T-cell (primary cell): ENCODE measurements at regions not wholly inside any gene's neighbourhood (a gene's known extent, or its start where the extent isn't known, plus 50 kb on each side); places are given as distances from the start of the nearest gene placed in this dataset.

Experiments
- ATAC-seq, 4 experiments: fragments of 200-7000 bp in 3 of 4; fragments of 150-1000 bp in 1 of 4; cut with Tn5 transposase; replicated peaks in 1 of 4; 1 replicate in 3 of 4; 2 replicates in 1 of 4; pipeline ENCODE4 v1.10.0; 2021; ENCODE audit warnings: moderate library complexity in 3 of 4, mild to moderate bottlenecking in 2 of 4, moderate number of reproducible peaks in 1 of 4
- CTCF ChIA-PET, 2 donors: fragments of 300-600 bp; sonication (Branson Sonifier 250); formaldehyde crosslinking; loops; one replicate each; lab custom pipeline; 2022; ENCODE audit warnings: antibody characterized with exemption in 2 of 2; lab: Charles Lee
- POLR2A ChIA-PET, 2 donors: fragments of 300-600 bp; sonication (Branson Sonifier 250); formaldehyde crosslinking; loops; one replicate each; lab custom pipeline; 2022; ENCODE audit warnings: antibody characterized with exemption in 2 of 2; lab: Charles Lee
- DNase-seq, 35 experiments: peaks; one replicate each; pipeline versions ENCODE4 v3.0.0 to v3.0.0-alpha.2; 2013 to 2023
- H3K27ac ChIP-seq: one replicate; pipeline ENCODE4 v1.5.1; 2013; ENCODE audit warnings: low read length
- H3K27me3 ChIP-seq, 2 experiments: replicated peaks in 1 of 2; 1 replicate in 1 of 2; 2 replicates in 1 of 2; pipeline versions ENCODE4 v1.6.1 to v1.7.0; 2013; ENCODE audit warnings: low read length in 1 of 2, mixed read lengths in 1 of 2; ENCODE audit not compliant: control insufficient read depth in 2 of 2, insufficient read depth in 2 of 2; ENCODE audit errors: extremely low read depth in 1 of 2
- H3K36me3 ChIP-seq, 2 donors: 1 replicate in 1 of 2; 2 replicates in 1 of 2; pipeline versions ENCODE4 v1.6.1 to v1.7.0; 2013; ENCODE audit warnings: low read length in 1 of 2; ENCODE audit not compliant: control insufficient read depth in 2 of 2, insufficient read depth in 1 of 2; ENCODE audit errors: extremely low read depth in 1 of 2
- H3K4me1 ChIP-seq, 2 experiments: 1 replicate in 1 of 2; 2 replicates in 1 of 2; pipeline versions ENCODE4 v1.6.1 to v1.7.0; 2013; ENCODE audit warnings: low read length in 2 of 2, mixed read lengths in 1 of 2; ENCODE audit not compliant: insufficient read depth in 2 of 2, control insufficient read depth in 1 of 2; ENCODE audit errors: extremely low read depth in 1 of 2
- H3K4me3 ChIP-seq, 2 donors: 1 replicate in 1 of 2; 2 replicates in 1 of 2; pipeline versions ENCODE4 v1.5.1 to v1.7.0; 2013; ENCODE audit warnings: mild to moderate bottlenecking in 2 of 2, low read length in 1 of 2, moderate library complexity in 1 of 2; ENCODE audit not compliant: control insufficient read depth in 1 of 2; ENCODE audit errors: extremely low read depth in 1 of 2
- H3K9me3 ChIP-seq: 2 replicates; pipeline ENCODE4 v1.7.0; 2013
- H3K27ac Mint-ChIP-seq, 2 donors: one replicate each; pipeline ENCODE4 v1.8.0; 2020 to 2021; ENCODE audit warnings: mild to moderate bottlenecking in 2 of 2, mixed read lengths in 2 of 2
- H3K27me3 Mint-ChIP-seq, 2 donors: one replicate each; pipeline ENCODE4 v1.8.0; 2021 to 2022; ENCODE audit warnings: mixed read lengths in 2 of 2
- H3K36me3 Mint-ChIP-seq: one replicate; pipeline ENCODE4 v1.8.0; 2021; ENCODE audit warnings: mixed read lengths
- H3K4me1 Mint-ChIP-seq, 3 donors: one replicate each; pipeline ENCODE4 v1.8.0; 2020 to 2022; ENCODE audit warnings: mixed read lengths in 3 of 3, mild to moderate bottlenecking in 1 of 3
- H3K4me3 Mint-ChIP-seq, 3 donors: one replicate each; pipeline ENCODE4 v1.8.0; 2020 to 2022; ENCODE audit warnings: mild to moderate bottlenecking in 3 of 3, mixed read lengths in 3 of 3, moderate library complexity in 3 of 3
- H3K9me3 Mint-ChIP-seq, 3 donors: one replicate each; pipeline ENCODE4 v1.8.0; 2020 to 2022; ENCODE audit warnings: mixed read lengths in 3 of 3
- WGBS: methylation state at CpG from one replicate; pipeline ENCODE4 v1.1.5; 2013; ENCODE audit warnings: missing lambda C conversion rate; ENCODE audit not compliant: insufficient coverage; 5-methylcytosine and 5-hydroxymethylcytosine counted together

- H3K4me1 ChIP-seq, result no peaks in the 10 kb centered on the region
- no peaks in the 10 kb centered on the region for H3K9me3 ChIP-seq
- POLR2A ChIA-PET, result no interaction called here
- Mint-ChIP-seq H3K36me3 (no peaks in the 10 kb centered on the region), H3K27ac (no peak overlapping the region), H3K4me1 (no peaks in the 10 kb centered on the region), H3K27me3 (no peaks in the 10 kb centered on the region), H3K9me3 (peaks cover 0 to 10% (median 0%) of the 10 kb centered on the region in 3 donors), H3K4me3 (no peak overlapping the region)
- no peak overlapping the region for H3K27ac ChIP-seq
- CTCF ChIA-PET, result no interaction called here
- H3K27me3 ChIP-seq, result no peaks in the 10 kb centered on the region
- no CpG with 5 or more reads among the region's 2 CpGs for WGBS
- H3K4me3 ChIP-seq, result no peak overlapping the region
- no peak for ATAC-seq
- H3K36me3 ChIP-seq, result no peaks in the 10 kb centered on the region
- DNase-seq, result no peak
These were observed 278.0 kb upstream of the DSEL start for GRCh38 chr18:67794521-67794920.

GRCh38 chr18:67790527-67790926 is 274.0 kb upstream of the DSEL start:
- Histone ChIP-seq H3K36me3 (no peaks in the 10 kb centered on the region), H3K27me3 (no peaks in the 10 kb centered on the region), H3K9me3 (no peaks in the 10 kb centered on the region), H3K27ac (no peak overlapping the region), H3K4me1 (no peaks in the 10 kb centered on the region), H3K4me3 (no peak overlapping the region)
- H3K4me3 Mint-ChIP-seq, result no peak overlapping the region
- H3K27ac Mint-ChIP-seq, result no peak overlapping the region
- H3K9me3 Mint-ChIP-seq, result peaks cover 0 to 6% (median 3%) of the 10 kb centered on the region in 3 donors
- ATAC-seq (no peak), DNase-seq (no peak)
- no peaks in the 10 kb centered on the region for H3K36me3 Mint-ChIP-seq
- 67% methylated on average over 2 of the region's 3 CpGs for WGBS
- ChIA-PET POLR2A (no interaction called here), CTCF (no interaction called here)
- H3K27me3 Mint-ChIP-seq, result no peaks in the 10 kb centered on the region
- H3K4me1 Mint-ChIP-seq, result no peaks in the 10 kb centered on the region

GRCh38 chr18:67789165-67789545 is 272.6 kb upstream of the DSEL start:
- Histone ChIP-seq H3K4me1 (no peaks in the 10 kb centered on the region), H3K4me3 (no peak overlapping the region), H3K36me3 (no peaks in the 10 kb centered on the region), H3K9me3 (no peaks in the 10 kb centered on the region), H3K27ac (no peak overlapping the region), H3K27me3 (no peaks in the 10 kb centered on the region)
- CTCF ChIA-PET, result interaction anchor here in 1 of 2 donors (0.7 kb wide), 1 partner anchor 190 kb away, joined by 4 read pairs; no protein-coding TSS in a partner anchor
- no peak for ATAC-seq
- H3K27me3 Mint-ChIP-seq, result no peaks in the 10 kb centered on the region
- no peak overlapping the region for H3K4me3 Mint-ChIP-seq
- DNase-seq, result no peak
- no peaks in the 10 kb centered on the region for H3K36me3 Mint-ChIP-seq
- WGBS, result 68% methylated on average over 2 of the region's 9 CpGs
- no peaks in the 10 kb centered on the region for H3K4me1 Mint-ChIP-seq
- peaks cover 0 to 5% (median 3%) of the 10 kb centered on the region in 3 donors for H3K9me3 Mint-ChIP-seq
- POLR2A ChIA-PET, result no interaction called here
- H3K27ac Mint-ChIP-seq, result no peak overlapping the region

GRCh38 chr18:67788310-67789164 is 272.0 kb upstream of the DSEL start:
- no peak overlapping the region for H3K27ac ChIP-seq
- H3K9me3 ChIP-seq, result no peaks in the 10 kb centered on the region
- no peaks in the 10 kb centered on the region for H3K27me3 ChIP-seq
- H3K4me3 ChIP-seq, result no peak overlapping the region
- ChIA-PET CTCF (interaction anchor here in 1 of 2 donors (0.7 kb wide), 1 partner anchor 191 kb away, joined by 4 read pairs; no protein-coding TSS in a partner anchor), POLR2A (interaction anchor here in 1 of 2 donors (0.6 kb wide), 1 partner anchor 127 kb away, joined by 3 read pairs; no protein-coding TSS in a partner anchor)
- Mint-ChIP-seq H3K4me1 (no peaks in the 10 kb centered on the region), H3K4me3 (no peak overlapping the region), H3K36me3 (no peaks in the 10 kb centered on the region), H3K27me3 (no peaks in the 10 kb centered on the region), H3K9me3 (peaks cover 0 to 5% (median 3%) of the 10 kb centered on the region in 3 donors), H3K27ac (no peak overlapping the region)
- no peak for DNase-seq
- WGBS, result 78% methylated on average over 10 of the region's 12 CpGs
- H3K36me3 ChIP-seq, result no peaks in the 10 kb centered on the region
- no peak for ATAC-seq
- H3K4me1 ChIP-seq, result no peaks in the 10 kb centered on the region

GRCh38 chr18:67783196-67783946 is 266.9 kb upstream of the DSEL start:
- Histone ChIP-seq H3K4me3 (no peak overlapping the region), H3K9me3 (no peaks in the 10 kb centered on the region), H3K36me3 (no peaks in the 10 kb centered on the region), H3K27ac (no peak overlapping the region), H3K4me1 (no peaks in the 10 kb centered on the region), H3K27me3 (no peaks in the 10 kb centered on the region)
- ATAC-seq (no peak), DNase-seq (no peak)
- no peak overlapping the region for H3K4me3 Mint-ChIP-seq
- peaks cover 0 to 3% (median 0%) of the 10 kb centered on the region in 3 donors for H3K9me3 Mint-ChIP-seq
- no peak overlapping the region for H3K27ac Mint-ChIP-seq
- CTCF ChIA-PET, result no interaction called here
- H3K36me3 Mint-ChIP-seq, result no peaks in the 10 kb centered on the region
- no peaks in the 10 kb centered on the region for H3K27me3 Mint-ChIP-seq
- POLR2A ChIA-PET, result interaction anchor here in 1 of 2 donors (0.6 kb wide), 1 partner anchor 23 kb away, joined by 4 read pairs; no protein-coding TSS in a partner anchor
- no peaks in the 10 kb centered on the region for H3K4me1 Mint-ChIP-seq
- no CpG with 5 or more reads among the region's 1 CpG for WGBS

- H3K9me3 Mint-ChIP-seq, result no peaks in the 10 kb centered on the region
- DNase-seq, result no peak
- H3K4me3 ChIP-seq, result no peak overlapping the region
- no peaks in the 10 kb centered on the region for H3K27me3 Mint-ChIP-seq
- WGBS, result no CpG with 5 or more reads among the region's 3 CpGs
- no peaks in the 10 kb centered on the region for H3K4me1 Mint-ChIP-seq
- no peak overlapping the region for H3K27ac Mint-ChIP-seq
- ChIA-PET CTCF (no interaction called here), POLR2A (no interaction called here)
- no peaks in the 10 kb centered on the region for H3K9me3 ChIP-seq
- no peaks in the 10 kb centered on the region for H3K27me3 ChIP-seq
- H3K36me3 ChIP-seq, result no peaks in the 10 kb centered on the region
- H3K4me3 Mint-ChIP-seq, result no peak overlapping the region
- ATAC-seq, result no peak
- no peak overlapping the region for H3K27ac ChIP-seq
- no peaks in the 10 kb centered on the region for H3K4me1 ChIP-seq
- no peaks in the 10 kb centered on the region for H3K36me3 Mint-ChIP-seq
These were observed 261.5 kb upstream of the DSEL start for GRCh38 chr18:67778016-67778415.
